Kidney (tissue), 13 donors: ENCODE measurements at regions not wholly inside any gene's neighbourhood (a gene's known extent, or its start where the extent isn't known, plus 50 kb on each side); places are given as distances from the start of the nearest gene placed in this dataset.

Experiments
- DNase-seq, 5 donors: peaks; one replicate each; pipeline ENCODE4 v3.0.0-alpha.2; 2013 to 2020
- FAIRE-seq: peaks from 2 replicates; lab custom pipeline; 2012; peaks lifted over from hg19 to GRCh38; lab: Jason Lieb, UNC
- H3K27ac ChIP-seq, 2 donors: one replicate each; pipeline ENCODE4 v1.7.0; 2013; ENCODE audit warnings: low read depth in 2 of 2, low read length in 2 of 2, inconsistent platforms in 1 of 2
- H3K27me3 ChIP-seq: one replicate; pipeline ENCODE4 v1.7.1; 2013; ENCODE audit warnings: low read length, inconsistent platforms; ENCODE audit not compliant: control insufficient read depth, insufficient read depth
- H3K36me3 ChIP-seq, 3 donors: one replicate each; pipeline versions ENCODE4 v1.7.0 to v1.7.1; 2013; ENCODE audit warnings: low read length in 3 of 3, control low read depth in 1 of 3, inconsistent platforms in 1 of 3; ENCODE audit not compliant: insufficient read depth in 3 of 3, control insufficient read depth in 2 of 3
- H3K4me1 ChIP-seq, 3 donors: one replicate each; pipeline versions ENCODE4 v1.7.0 to v1.7.1; 2013; ENCODE audit warnings: low read length in 3 of 3, inconsistent platforms in 1 of 3, low read depth in 1 of 3; ENCODE audit not compliant: control insufficient read depth in 2 of 3, insufficient read depth in 2 of 3
- H3K4me3 ChIP-seq, 3 donors: one replicate each; pipeline versions ENCODE4 v1.7.0 to v1.8.1; 2013; ENCODE audit warnings: low read length in 3 of 3, control low read depth in 1 of 3, inconsistent platforms in 1 of 3
- H3K9ac ChIP-seq, 3 donors: one replicate each; pipeline versions ENCODE4 v1.7.0 to v1.7.1; 2013; ENCODE audit warnings: low read length in 3 of 3, control low read depth in 1 of 3, inconsistent platforms in 1 of 3
- H3K9me3 ChIP-seq, 3 donors: one replicate each; pipeline versions ENCODE4 v1.7.0 to v1.7.1; 2013; ENCODE audit warnings: low read length in 3 of 3, control low read depth in 1 of 3, inconsistent platforms in 1 of 3; ENCODE audit not compliant: control insufficient read depth in 2 of 3, insufficient read depth in 1 of 3
- CTCF ChIP-seq: IDR thresholded peaks from 3 replicates; pipeline ENCODE4 v1.5.1; 2012; ENCODE audit warnings: mild to moderate bottlenecking, moderate library complexity, borderline replicate concordance; ENCODE audit not compliant: insufficient read depth; ENCODE audit errors: extremely low read depth
- intact Hi-C: fragments of 100-400 bp; cut with DNase I; formaldehyde crosslinking; loops from one replicate; pipeline ENCODE4 v1.11.1; 2022
- donor health status: control.
- donor health status: control.
- donor health status: control.
- donor health status: control.
- donor health status: control.
- donor health status: DM: yes; HTN: yes; CAD: no.
- donor health status: Normal renal cell carcinoma (clear cell type).

GRCh38 chr16:86050591-86051367, 151.8 kb downstream of the IRF8 start:
- no peak overlapping the region for H3K27ac ChIP-seq
- H3K9ac ChIP-seq = no peak overlapping the region
- H3K4me1 ChIP-seq = peaks cover 0 to 2% (median 0%) of the 10 kb centered on the region in 3 donors
- no peaks in the 10 kb centered on the region for H3K9me3 ChIP-seq
- intact Hi-C loops = no loop called here
- DNase-seq (peak in 1 of 5 donors; percentile 35), FAIRE-seq (no peak)
- no peak overlapping the region for H3K4me3 ChIP-seq
- H3K27me3 ChIP-seq = no peaks in the 10 kb centered on the region
- TF ChIP-seq CTCF = no peak
- no peaks in the 10 kb centered on the region for H3K36me3 ChIP-seq

GRCh38 chr16:86051368-86052114, 152.6 kb downstream of the IRF8 start:
- peak; percentile 78 to 93 (median 89) for DNase-seq
- H3K36me3 ChIP-seq = no peaks in the 10 kb centered on the region
- intact Hi-C loops = no loop called here
- no peaks in the 10 kb centered on the region for H3K27me3 ChIP-seq
- no peak for FAIRE-seq
- peaks cover 0 to 2% (median 0%) of the 10 kb centered on the region in 3 donors for H3K4me1 ChIP-seq
- H3K4me3 ChIP-seq = no peak overlapping the region
- no peak overlapping the region for H3K27ac ChIP-seq
- TF ChIP-seq CTCF = no peak
- no peak overlapping the region for H3K9ac ChIP-seq
- H3K9me3 ChIP-seq = no peaks in the 10 kb centered on the region

DNA sequence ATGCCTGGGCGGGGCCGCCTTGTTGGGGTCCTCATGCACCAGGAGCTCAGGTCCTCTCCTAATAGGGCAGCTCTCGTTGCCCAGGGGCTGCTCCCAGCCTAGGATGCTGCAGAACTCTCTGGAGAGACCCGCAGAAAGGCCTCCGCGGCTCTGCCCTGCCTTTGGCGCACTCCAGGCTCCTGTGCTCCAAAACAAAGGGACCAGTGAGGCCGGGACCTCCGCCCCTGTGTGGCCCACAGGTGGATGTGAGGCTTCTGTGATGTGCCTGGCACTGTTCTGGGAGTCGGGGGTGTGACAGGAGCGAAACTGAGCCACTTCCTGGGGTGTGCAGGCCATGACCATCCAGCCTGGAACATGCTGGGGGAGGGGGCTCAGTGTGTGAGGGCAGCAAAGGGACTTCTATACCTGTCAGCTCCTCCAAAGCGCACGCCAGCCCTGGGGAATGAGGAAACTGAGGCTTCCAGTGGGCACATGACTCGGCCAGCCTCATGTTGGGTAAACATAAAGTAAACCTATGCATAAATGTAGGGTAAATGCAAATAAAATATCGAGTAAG, 153.2 kb downstream of the IRF8 start:
- H3K9me3 ChIP-seq = no peaks in the 10 kb centered on the region
- FAIRE-seq (no peak), DNase-seq (peak in 1 of 5 donors; percentile 69)
- no peak overlapping the region for H3K9ac ChIP-seq
- no peak for TF ChIP-seq CTCF
- intact Hi-C loops = no loop called here
- no peak overlapping the region for H3K27ac ChIP-seq
- H3K27me3 ChIP-seq = no peaks in the 10 kb centered on the region
- no peaks in the 10 kb centered on the region for H3K36me3 ChIP-seq
- H3K4me1 ChIP-seq = peaks cover 0 to 2% (median 0%) of the 10 kb centered on the region in 3 donors
- no peak overlapping the region for H3K4me3 ChIP-seq
